ENCODE measurements at regions not wholly inside any gene's neighbourhood (a gene's known extent, or its start where the extent isn't known, plus 50 kb on each side); places are given as distances from the start of the nearest gene placed in this dataset.

- no peaks in the 10 kb centered on the region for H3K27me3 ChIP-seq
- TF ChIP-seq CTCF (IDR thresholded peaks at IDR 0.05) (no peak), EP300 (IDR thresholded peaks at IDR 0.05) (no peak), POLR2A (IDR thresholded peaks at IDR 0.05) (no peak)
- no peak for DNase-seq
- H3K4me3 ChIP-seq, result no peak overlapping the region
- H3K9me3 ChIP-seq, result no peaks in the 10 kb centered on the region
- 95 to 97% (median 95%) methylated on average over 6 of the region's 6 CpGs for WGBS, 3 donors
- peaks cover 19% of the 10 kb centered on the region for H3K4me1 ChIP-seq (ENCODE audit: insufficient read depth)
- intact Hi-C loops (cut with DNase I), result loop anchor here in 1 of 4 donors (10.0 kb wide), 1 partner anchor 180 kb away; no protein-coding TSS in a partner anchor
- H3K36me3 ChIP-seq, result no peaks in the 10 kb centered on the region
- H3K27ac ChIP-seq, result no peak overlapping the region
These were observed 279.5 kb upstream of the KLF6 start for GRCh38 chr10:4064489-4064888.

GRCh38 chr10:4063717-4064116 is 278.7 kb upstream of the KLF6 start:
- H3K9me3 ChIP-seq, result no peaks in the 10 kb centered on the region
- H3K4me1 ChIP-seq (ENCODE audit: insufficient read depth), result peaks cover 20% of the 10 kb centered on the region
- no peaks in the 10 kb centered on the region for H3K27me3 ChIP-seq
- no peaks in the 10 kb centered on the region for H3K36me3 ChIP-seq
- no peak for DNase-seq
- H3K4me3 ChIP-seq, result no peak overlapping the region
- TF ChIP-seq CTCF (IDR thresholded peaks at IDR 0.05), result no peak
- 97 to 99% (median 98%) methylated on average over 3 of the region's 3 CpGs for WGBS, 3 donors
- intact Hi-C loops (cut with DNase I), result loop anchor here in 1 of 4 donors (10.0 kb wide), 1 partner anchor 179 kb away; no protein-coding TSS in a partner anchor
- no peak overlapping the region for H3K27ac ChIP-seq

- Histone ChIP-seq H3K27ac (no peak overlapping the region), H3K4me1 (ENCODE audit: insufficient read depth) (peaks cover 25% of the 10 kb centered on the region), H3K4me3 (no peak overlapping the region), H3K36me3 (no peaks in the 10 kb centered on the region), H3K27me3 (no peaks in the 10 kb centered on the region), H3K9me3 (no peaks in the 10 kb centered on the region)
- WGBS, 3 donors, result 97 to 99% (median 97%) methylated on average over 6 of the region's 6 CpGs
- TF ChIP-seq EP300 (IDR thresholded peaks at IDR 0.05) (no peak), CTCF (IDR thresholded peaks at IDR 0.05) (no peak), POLR2A (IDR thresholded peaks at IDR 0.05) (no peak)
- intact Hi-C loops (cut with DNase I), result loop anchor here in 1 of 4 donors (10.0 kb wide), 1 partner anchor 178 kb away; no protein-coding TSS in a partner anchor
- DNase-seq, result no peak
These were observed 277.7 kb upstream of the KLF6 start for GRCh38 chr10:4062751-4063150.

- Histone ChIP-seq H3K36me3 (no peaks in the 10 kb centered on the region), H3K4me3 (no peak overlapping the region), H3K27me3 (no peaks in the 10 kb centered on the region), H3K9me3 (no peaks in the 10 kb centered on the region), H3K4me1 (ENCODE audit: insufficient read depth) (peaks cover 26% of the 10 kb centered on the region), H3K27ac (no peak overlapping the region)
- TF ChIP-seq EP300 (IDR thresholded peaks at IDR 0.05), result no peak
- no peak for TF ChIP-seq POLR2A (IDR thresholded peaks at IDR 0.05)
- TF ChIP-seq CTCF (IDR thresholded peaks at IDR 0.05), result no peak
- 46 to 74% (median 61%) methylated on average over 2 of the region's 2 CpGs for WGBS, 3 donors
- no peak for DNase-seq
- intact Hi-C loops (cut with DNase I), result loop anchor here in 1 of 4 donors (10.0 kb wide), 1 partner anchor 177 kb away; no protein-coding TSS in a partner anchor
These were observed 277.1 kb upstream of the KLF6 start for GRCh38 chr10:4062072-4062471.
